NB4 (cell line): ENCODE measurements at regions not wholly inside any gene's neighbourhood (a gene's known extent, or its start where the extent isn't known, plus 50 kb on each side); places are given as distances from the start of the nearest gene placed in this dataset.

Experiments used
- DNase-seq: peaks from one replicate; pipeline ENCODE4 v3.0.0; 2010; ENCODE audit warnings: low read depth
- H3K4me3 ChIP-seq: one replicate; pipeline ENCODE4 v1.5.1; 2011; ENCODE audit warnings: mild to moderate bottlenecking, low read depth, low read length, moderate library complexity
- CTCF ChIP-seq: IDR thresholded peaks from one replicate; pipeline ENCODE4 v1.5.1; 2012; ENCODE audit warnings: low read depth, low read length
- MAX ChIP-seq: IDR thresholded peaks from 2 replicates; pipeline ENCODE4 v1.6.1; 2011; ENCODE audit warnings: low read depth, low read length
- MYC ChIP-seq: IDR thresholded peaks from 2 replicates; pipeline ENCODE4 v1.6.1; 2011; ENCODE audit warnings: low read depth, low read length
- POLR2A ChIP-seq: IDR thresholded peaks from 2 replicates; pipeline ENCODE4 v1.6.1; 2011; ENCODE audit warnings: mild to moderate bottlenecking; ENCODE audit not compliant: insufficient read length; ENCODE audit errors: extremely low read depth

GRCh38 chr1:239058190-239058589, 328.2 kb upstream of the CHRM3 start:
- no peak overlapping the region for H3K4me3 ChIP-seq
- no peak for DNase-seq
- TF ChIP-seq MAX (no peak), MYC (no peak), POLR2A (no peak), CTCF (no peak)

- DNase-seq, result no peak
- no peak overlapping the region for H3K4me3 ChIP-seq
- no peak for TF ChIP-seq MAX
- TF ChIP-seq POLR2A, result no peak
- TF ChIP-seq MYC, result no peak
- no peak for TF ChIP-seq CTCF
Observed at GRCh38 chr1:239056940-239057339, 329.4 kb upstream of the CHRM3 start.

GRCh38 chr1:239053279-239053678, 333.1 kb upstream of the CHRM3 start:
- TF ChIP-seq CTCF (no peak), MYC (no peak), MAX (no peak), POLR2A (no peak)
- H3K4me3 ChIP-seq, result no peak overlapping the region
- DNase-seq, result no peak

GRCh38 chr1:239049571-239049970, 336.8 kb upstream of the CHRM3 start:
- TF ChIP-seq POLR2A (no peak), MAX (no peak), MYC (no peak)
- DNase-seq, result no peak
- H3K4me3 ChIP-seq, result no peak overlapping the region

GRCh38 chr1:239044829-239045228, 341.5 kb upstream of the CHRM3 start:
- DNase-seq, result no peak
- H3K4me3 ChIP-seq, result no peak overlapping the region
- TF ChIP-seq CTCF (no peak), MAX (no peak), POLR2A (no peak), MYC (no peak)

- no peak for TF ChIP-seq MAX
- TF ChIP-seq MYC, result no peak
- TF ChIP-seq POLR2A, result no peak
- no peak for TF ChIP-seq CTCF
- no peak overlapping the region for H3K4me3 ChIP-seq
- DNase-seq, result no peak
Observed at GRCh38 chr1:239040523-239040922, 345.8 kb upstream of the CHRM3 start.
